Spinal cord (tissue), 9 donors: ENCODE measurements at regions not wholly inside any gene's neighbourhood (a gene's known extent, or its start where the extent isn't known, plus 50 kb on each side); places are given as distances from the start of the nearest gene placed in this dataset.
A peak's percentile ranks its signal among the peaks of the same experiment; 100 is the strongest.

Experiments
- DNase-seq, 6 donors: peaks; one replicate each; pipeline versions ENCODE4 v3.0.0 to v3.0.0-alpha.2; 2013 to 2015; ENCODE audit warnings: low spot score in 6 of 6, low read depth in 4 of 6
- H3K27ac ChIP-seq: one replicate; pipeline ENCODE4 v1.5.1; 2013; ENCODE audit warnings: low read depth, low read length, control low read depth
- H3K27me3 ChIP-seq: one replicate; pipeline ENCODE4 v1.6.1; 2013; ENCODE audit warnings: low read length; ENCODE audit not compliant: control insufficient read depth, insufficient read depth
- H3K36me3 ChIP-seq: one replicate; pipeline ENCODE4 v1.6.1; 2013; ENCODE audit warnings: low read length; ENCODE audit not compliant: control insufficient read depth, insufficient read depth
- H3K4me1 ChIP-seq: one replicate; pipeline ENCODE4 v1.6.1; 2013; ENCODE audit warnings: low read length; ENCODE audit not compliant: control insufficient read depth, insufficient read depth
- H3K4me3 ChIP-seq: one replicate; pipeline ENCODE4 v1.5.1; 2013; ENCODE audit warnings: low read depth, low read length, control low read depth
- H3K9me3 ChIP-seq: one replicate; pipeline ENCODE4 v1.6.1; 2013; ENCODE audit warnings: low read length; ENCODE audit not compliant: control insufficient read depth, insufficient read depth
- WGBS: methylation state at CpG from one replicate; pipeline ENCODE4 v1.1.5; 2013; ENCODE audit warnings: missing lambda C conversion rate; ENCODE audit not compliant: insufficient coverage; 5-methylcytosine and 5-hydroxymethylcytosine counted together
- donor health status: healthy.

DNA sequence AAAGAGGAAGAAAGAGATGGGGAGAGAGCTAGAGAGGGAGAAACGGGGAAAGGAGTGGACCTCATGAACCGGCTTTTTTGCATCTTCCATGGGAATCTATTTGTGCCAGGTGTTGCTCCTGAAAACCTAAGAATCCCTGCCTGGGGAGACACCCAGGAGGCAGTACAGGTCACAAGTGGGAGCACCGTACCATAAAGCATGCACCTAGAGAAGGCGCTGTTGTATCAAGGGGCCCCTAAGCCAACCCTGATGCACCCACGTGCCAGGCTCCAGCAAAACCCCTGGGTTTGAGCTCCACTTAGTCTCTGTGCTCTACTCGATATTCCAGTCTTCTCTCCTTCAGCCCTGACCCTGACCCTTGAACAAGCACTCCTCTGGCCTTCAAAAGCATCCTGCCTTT, 233.6 kb downstream of the RRAGC start:
- H3K36me3 ChIP-seq: no peaks in the 10 kb centered on the region
- WGBS: 80% methylated on average over 6 of the region's 6 CpGs
- H3K9me3 ChIP-seq: no peaks in the 10 kb centered on the region
- H3K27me3 ChIP-seq: peaks cover 2% of the 10 kb centered on the region
- H3K4me1 ChIP-seq: peaks cover 9% of the 10 kb centered on the region
- DNase-seq: no peak
- no peak overlapping the region for H3K27ac ChIP-seq
- H3K4me3 ChIP-seq: no peak overlapping the region

- Histone ChIP-seq H3K9me3 (no peaks in the 10 kb centered on the region), H3K4me1 (peaks cover 9% of the 10 kb centered on the region), H3K36me3 (no peaks in the 10 kb centered on the region), H3K27ac (no peak overlapping the region), H3K27me3 (peaks cover 2% of the 10 kb centered on the region), H3K4me3 (no peak overlapping the region)
- WGBS: 67% methylated on average over 12 of the region's 14 CpGs
- DNase-seq: peak in 2 of 6 donors; percentile 37 to 82
Measured at GRCh38 chr1:38624336-38625039, 235.1 kb downstream of the RRAGC start.

DNA sequence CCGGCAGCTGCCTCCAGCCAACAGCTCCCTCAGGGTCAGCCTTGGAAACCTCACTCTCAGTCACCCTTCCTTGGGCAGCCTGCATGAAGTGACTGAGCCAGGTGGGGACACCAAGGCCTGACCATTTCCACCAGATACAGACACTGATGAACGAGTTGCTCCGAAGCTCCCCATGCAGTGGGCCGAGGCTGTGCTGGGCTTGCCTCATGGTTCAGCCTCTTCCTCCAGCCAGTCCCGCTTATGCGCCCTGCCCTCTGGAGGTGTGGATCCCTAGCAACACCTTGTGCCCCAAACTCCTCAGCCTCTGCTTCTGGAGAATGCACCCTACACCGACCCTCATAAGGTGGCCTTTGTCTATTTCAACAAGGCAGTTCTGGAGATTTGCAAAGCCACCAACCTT, 236.0 kb downstream of the RRAGC start:
- Histone ChIP-seq H3K4me3 (no peak overlapping the region), H3K27ac (no peak overlapping the region), H3K36me3 (no peaks in the 10 kb centered on the region), H3K4me1 (peaks cover 9% of the 10 kb centered on the region), H3K27me3 (peaks cover 2% of the 10 kb centered on the region), H3K9me3 (no peaks in the 10 kb centered on the region)
- no peak for DNase-seq
- 89% methylated on average over 6 of the region's 7 CpGs for WGBS

DNA sequence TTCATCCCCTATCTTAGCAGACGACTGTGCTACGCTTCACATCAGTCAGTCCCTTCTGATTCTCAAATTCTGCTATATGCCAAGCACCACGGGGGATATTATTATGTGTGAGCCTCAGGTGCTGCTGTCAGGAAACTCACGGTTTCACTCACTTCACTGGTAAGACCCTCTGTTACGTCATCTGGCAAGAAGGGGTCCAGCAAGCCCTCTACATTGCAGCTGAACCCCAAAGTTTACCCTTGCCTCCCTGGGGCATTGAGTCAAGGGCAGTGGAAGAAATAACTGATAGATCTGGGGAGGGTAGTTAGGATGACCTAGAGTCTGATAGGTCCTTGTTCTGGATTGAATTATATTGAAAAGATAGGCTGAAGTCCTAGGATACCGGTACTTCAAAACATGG, 237.4 kb downstream of the RRAGC start:
- WGBS: 83% methylated on average over 4 of the region's 6 CpGs
- Histone ChIP-seq H3K36me3 (no peaks in the 10 kb centered on the region), H3K9me3 (no peaks in the 10 kb centered on the region)

GRCh38 chr1:38616846-38617245, 242.7 kb downstream of the RRAGC start:
- Histone ChIP-seq H3K4me3 (no peak overlapping the region), H3K9me3 (no peaks in the 10 kb centered on the region), H3K36me3 (no peaks in the 10 kb centered on the region), H3K27ac (no peak overlapping the region), H3K27me3 (peaks cover 5% of the 10 kb centered on the region), H3K4me1 (peaks cover 19% of the 10 kb centered on the region)
- no peak for DNase-seq
- 63% methylated on average over 1 of the region's 3 CpGs for WGBS

More for the DNA sequence above, 237.4 kb downstream of the RRAGC start:
- Histone ChIP-seq H3K27ac (no peak overlapping the region), H3K4me3 (no peak overlapping the region), H3K27me3 (peaks cover 2% of the 10 kb centered on the region), H3K4me1 (peaks cover 9% of the 10 kb centered on the region)
- no peak for DNase-seq

DNA sequence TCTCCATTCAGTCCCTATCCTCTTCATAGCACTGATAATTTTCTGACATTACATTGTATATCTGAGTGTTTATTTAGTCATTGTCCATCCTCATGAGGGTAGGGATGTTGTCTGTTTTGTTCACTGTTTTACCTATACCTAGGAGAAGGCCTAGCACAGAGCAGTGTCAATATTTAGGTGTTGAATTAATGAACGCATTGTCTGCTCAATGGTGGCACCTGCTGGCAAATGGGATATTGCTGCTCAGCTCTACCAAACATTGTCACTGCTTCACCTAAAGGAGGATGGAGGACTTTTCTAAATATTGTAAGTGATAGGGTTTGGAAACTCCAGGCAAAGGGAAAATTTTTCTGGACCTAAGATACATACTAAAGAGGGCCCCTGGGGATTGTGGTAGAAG, 243.9 kb downstream of the RRAGC start:
- Histone ChIP-seq H3K9me3 (no peaks in the 10 kb centered on the region), H3K36me3 (no peaks in the 10 kb centered on the region), H3K4me3 (no peak overlapping the region), H3K27ac (no peak overlapping the region), H3K27me3 (peaks cover 5% of the 10 kb centered on the region), H3K4me1 (peaks cover 24% of the 10 kb centered on the region)
- WGBS: no CpG with 5 or more reads among the region's 1 CpG
- no peak for DNase-seq

- H3K4me3 ChIP-seq: no peak overlapping the region
- H3K27me3 ChIP-seq: peaks cover 5% of the 10 kb centered on the region
- peaks cover 24% of the 10 kb centered on the region for H3K4me1 ChIP-seq
- H3K9me3 ChIP-seq: no peaks in the 10 kb centered on the region
- no peak overlapping the region for H3K27ac ChIP-seq
- H3K36me3 ChIP-seq: no peaks in the 10 kb centered on the region
- DNase-seq: no peak
- 55% methylated on average over 1 of the region's 3 CpGs for WGBS
Measured at GRCh38 chr1:38614861-38615260, 244.7 kb downstream of the RRAGC start.

DNA sequence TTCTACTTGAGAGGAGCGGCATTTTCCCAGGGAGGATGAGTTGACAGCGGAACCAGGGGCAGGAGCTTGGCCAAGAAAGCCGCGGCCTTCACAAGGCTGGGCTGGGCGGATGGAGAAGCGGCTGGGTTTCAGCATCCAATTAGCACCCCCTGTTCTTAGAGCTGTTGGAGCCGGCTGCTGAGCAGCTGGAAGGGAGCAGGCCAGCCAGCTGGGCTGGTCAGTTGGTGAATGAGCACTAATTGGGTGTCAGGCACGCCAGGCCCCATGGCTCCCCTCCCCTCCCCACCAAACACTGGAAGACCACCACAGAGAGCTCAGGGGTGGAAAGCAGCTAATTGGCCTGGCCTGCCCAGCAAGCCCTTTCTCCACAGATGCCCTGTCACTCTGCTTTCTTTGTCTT, 245.6 kb downstream of the RRAGC start:
- WGBS: 32% methylated on average over 7 of the region's 8 CpGs
- Histone ChIP-seq H3K4me3 (no peak overlapping the region), H3K4me1 (peaks cover 27% of the 10 kb centered on the region), H3K27me3 (peaks cover 5% of the 10 kb centered on the region), H3K9me3 (no peaks in the 10 kb centered on the region), H3K27ac (no peak overlapping the region), H3K36me3 (no peaks in the 10 kb centered on the region)
- DNase-seq: peak in 2 of 6 donors; percentile 42 to 87

GRCh38 chr1:38612951-38613350, 246.6 kb downstream of the RRAGC start:
- DNase-seq: no peak
- Histone ChIP-seq H3K27me3 (peaks cover 5% of the 10 kb centered on the region), H3K36me3 (no peaks in the 10 kb centered on the region), H3K9me3 (no peaks in the 10 kb centered on the region), H3K4me1 (peaks cover 33% of the 10 kb centered on the region), H3K4me3 (no peak overlapping the region), H3K27ac (no peak overlapping the region)
- WGBS: 90% methylated on average over 3 of the region's 6 CpGs

DNA sequence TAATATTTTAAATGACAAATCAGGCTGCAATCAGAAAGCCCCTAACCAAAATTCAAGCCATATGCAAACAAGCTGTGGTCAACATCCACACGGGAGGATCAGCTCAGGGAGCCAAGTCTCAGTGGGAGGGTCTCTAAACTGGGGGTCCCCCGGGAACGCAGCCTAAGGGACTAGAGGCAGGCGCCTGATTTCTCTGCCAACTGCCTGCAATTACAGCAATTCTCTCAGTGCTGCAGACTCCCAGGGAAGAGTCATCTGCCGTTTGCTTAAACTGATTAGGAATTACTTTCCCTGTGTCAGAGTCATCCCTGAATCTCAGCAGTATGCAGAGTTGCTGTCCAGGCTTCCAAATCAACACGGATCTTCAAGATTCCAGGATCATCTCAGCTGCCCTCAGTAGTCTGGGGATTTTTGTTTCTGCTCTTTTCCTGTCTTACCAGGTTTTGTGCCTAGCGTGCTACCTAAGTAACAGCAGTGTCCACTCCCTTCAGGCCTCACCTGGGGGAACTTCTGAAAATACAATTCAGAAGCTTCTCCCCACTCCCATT, 247.8 kb downstream of the RRAGC start:
- no peaks in the 10 kb centered on the region for H3K9me3 ChIP-seq
- peaks cover 5% of the 10 kb centered on the region for H3K27me3 ChIP-seq
- 23% methylated on average over 6 of the region's 7 CpGs for WGBS
- DNase-seq: peak in 2 of 6 donors; percentile 76 to 80
- H3K4me1 ChIP-seq: peaks cover 34% of the 10 kb centered on the region
- H3K4me3 ChIP-seq: no peak overlapping the region
- H3K27ac ChIP-seq: no peak overlapping the region
- H3K36me3 ChIP-seq: no peaks in the 10 kb centered on the region
